ENCODE measurements at regions not wholly inside any gene's neighbourhood (a gene's known extent, or its start where the extent isn't known, plus 50 kb on each side); places are given as distances from the start of the nearest gene placed in this dataset.

- DNase-seq: no peak
These were observed 82.8 kb upstream of the IGF1R start for GRCh38 chr15:98565566-98565965.

GRCh38 chr15:98567951-98568350 lies 80.4 kb upstream of the IGF1R start:
- peak; percentile 5 for DNase-seq

- DNase-seq: no peak
These were observed 79.8 kb upstream of the IGF1R start for GRCh38 chr15:98568382-98569017.

- DNase-seq: no peak
These were observed 78.2 kb upstream of the IGF1R start for GRCh38 chr15:98570119-98570518.

- DNase-seq: no peak
These were observed 67.8 kb upstream of the IGF1R start for GRCh38 chr15:98580572-98580971.

- DNase-seq: peak; percentile 3
These were observed 66.6 kb upstream of the IGF1R start for GRCh38 chr15:98581715-98582114.

GRCh38 chr15:98582900-98583554 lies 65.3 kb upstream of the IGF1R start:
- no peak for DNase-seq

GRCh38 chr15:98583771-98584430 lies 64.4 kb upstream of the IGF1R start:
- DNase-seq: peak; percentile 49

GRCh38 chr15:98586066-98586465 lies 62.3 kb upstream of the IGF1R start:
- DNase-seq: no peak

GRCh38 chr15:98592136-98592535 lies 56.2 kb upstream of the IGF1R start:
- no peak for DNase-seq

- no peak for DNase-seq
These were observed 52.2 kb upstream of the IGF1R start for GRCh38 chr15:98596131-98596530.

GRCh38 chr15:98596885-98597392 lies 51.4 kb upstream of the IGF1R start:
- peak; percentile 5 for DNase-seq

- no peak for DNase-seq
These were observed 50.7 kb upstream of the IGF1R start for GRCh38 chr15:98597666-98598065.

All from NCI-H69 (cell line).